ENCODE measurements at regions not wholly inside any gene's neighbourhood (a gene's known extent, or its start where the extent isn't known, plus 50 kb on each side); places are given as distances from the start of the nearest gene placed in this dataset.

DNA sequence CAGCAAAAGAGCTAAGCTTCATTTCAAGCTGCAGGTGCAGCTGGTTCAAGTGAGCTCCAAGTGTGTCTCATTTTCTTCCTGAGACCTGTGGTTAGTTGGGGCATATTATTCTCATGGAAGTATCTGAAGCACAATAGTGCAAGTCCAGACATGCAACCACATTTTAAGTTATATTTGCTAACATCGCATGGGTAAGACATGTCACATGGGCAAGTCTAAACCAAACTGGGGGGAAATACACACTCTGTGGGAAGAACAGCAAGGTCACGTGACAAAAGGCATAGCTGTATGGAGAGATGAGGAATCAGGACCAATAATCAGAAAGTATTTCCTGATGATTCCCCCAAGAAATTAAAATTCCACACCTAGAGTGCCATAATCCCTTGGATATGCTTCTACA lies 94.9 kb upstream of the NDP start:
- TF ChIP-seq CTCF (IDR thresholded peaks at IDR 0.05; ENCODE audit: insufficient read depth, low read depth, low read length) (no peak), EZH2 (IDR thresholded peaks at IDR 0.05; ENCODE audit: insufficient read depth, low read length) (no peak)

All from astrocyte (in vitro differentiated cells and primary cell).